H1 (cell line): ENCODE measurements at regions not wholly inside any gene's neighbourhood (a gene's known extent, or its start where the extent isn't known, plus 50 kb on each side); places are given as distances from the start of the nearest gene placed in this dataset.

Source experiments
- ASH2L ChIP-seq: fragments of 200-600, 300-600 bp; sonication (generic); IDR thresholded peaks from one replicate; pipeline ENCODE4 v1.7.1; 2017; ENCODE audit warnings: low read length
- MAX ChIP-seq: IDR thresholded peaks from 2 replicates; pipeline ENCODE4 v1.6.1; 2012; ENCODE audit warnings: inconsistent platforms
- SP4 ChIP-seq: IDR thresholded peaks from 2 replicates; pipeline ENCODE4 v1.6.1; 2012; ENCODE audit warnings: low read length, inconsistent platforms
- SRF ChIP-seq: IDR thresholded peaks from 2 replicates; pipeline ENCODE4 v1.6.1; 2011; ENCODE audit warnings: mild to moderate bottlenecking, low read depth, low read length, moderate library complexity
- USF2 ChIP-seq: IDR thresholded peaks from 2 replicates; pipeline ENCODE4 v1.6.1; 2011; ENCODE audit warnings: low read length, improper control_type of control experiment
- TF ChIP-seq, protein P1 (sequence below): fragments of 300-600 bp; sonication (generic); IDR thresholded peaks from 2 replicates; pipeline ENCODE4 v1.7.1; 2012; ENCODE audit warnings: low read length, moderate library complexity, mild to moderate bottlenecking, inconsistent platforms; ENCODE audit not compliant: insufficient replicate concordance

DNA sequence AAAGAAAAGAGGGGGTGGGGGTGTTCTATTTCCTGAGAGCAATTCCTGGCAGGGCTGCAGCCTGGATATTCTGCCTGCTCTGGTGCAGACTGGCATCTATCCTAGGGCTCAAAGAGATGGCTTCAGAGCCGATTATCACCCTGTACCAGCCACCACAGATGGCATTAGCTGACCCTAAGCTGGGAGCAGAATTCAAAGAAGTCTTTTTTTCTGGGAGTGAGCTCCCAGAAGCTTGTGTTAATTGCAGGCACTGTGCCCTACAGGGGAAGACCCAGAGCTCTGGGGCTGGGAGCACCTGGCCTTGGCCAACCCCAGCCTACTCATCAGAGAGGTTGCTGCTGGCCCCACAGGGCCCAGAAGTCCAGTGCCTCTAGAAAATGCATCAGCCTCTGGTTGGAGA lies 85.9 kb downstream of the PXDC1 start (continued):
- TF ChIP-seq, protein P1, sequence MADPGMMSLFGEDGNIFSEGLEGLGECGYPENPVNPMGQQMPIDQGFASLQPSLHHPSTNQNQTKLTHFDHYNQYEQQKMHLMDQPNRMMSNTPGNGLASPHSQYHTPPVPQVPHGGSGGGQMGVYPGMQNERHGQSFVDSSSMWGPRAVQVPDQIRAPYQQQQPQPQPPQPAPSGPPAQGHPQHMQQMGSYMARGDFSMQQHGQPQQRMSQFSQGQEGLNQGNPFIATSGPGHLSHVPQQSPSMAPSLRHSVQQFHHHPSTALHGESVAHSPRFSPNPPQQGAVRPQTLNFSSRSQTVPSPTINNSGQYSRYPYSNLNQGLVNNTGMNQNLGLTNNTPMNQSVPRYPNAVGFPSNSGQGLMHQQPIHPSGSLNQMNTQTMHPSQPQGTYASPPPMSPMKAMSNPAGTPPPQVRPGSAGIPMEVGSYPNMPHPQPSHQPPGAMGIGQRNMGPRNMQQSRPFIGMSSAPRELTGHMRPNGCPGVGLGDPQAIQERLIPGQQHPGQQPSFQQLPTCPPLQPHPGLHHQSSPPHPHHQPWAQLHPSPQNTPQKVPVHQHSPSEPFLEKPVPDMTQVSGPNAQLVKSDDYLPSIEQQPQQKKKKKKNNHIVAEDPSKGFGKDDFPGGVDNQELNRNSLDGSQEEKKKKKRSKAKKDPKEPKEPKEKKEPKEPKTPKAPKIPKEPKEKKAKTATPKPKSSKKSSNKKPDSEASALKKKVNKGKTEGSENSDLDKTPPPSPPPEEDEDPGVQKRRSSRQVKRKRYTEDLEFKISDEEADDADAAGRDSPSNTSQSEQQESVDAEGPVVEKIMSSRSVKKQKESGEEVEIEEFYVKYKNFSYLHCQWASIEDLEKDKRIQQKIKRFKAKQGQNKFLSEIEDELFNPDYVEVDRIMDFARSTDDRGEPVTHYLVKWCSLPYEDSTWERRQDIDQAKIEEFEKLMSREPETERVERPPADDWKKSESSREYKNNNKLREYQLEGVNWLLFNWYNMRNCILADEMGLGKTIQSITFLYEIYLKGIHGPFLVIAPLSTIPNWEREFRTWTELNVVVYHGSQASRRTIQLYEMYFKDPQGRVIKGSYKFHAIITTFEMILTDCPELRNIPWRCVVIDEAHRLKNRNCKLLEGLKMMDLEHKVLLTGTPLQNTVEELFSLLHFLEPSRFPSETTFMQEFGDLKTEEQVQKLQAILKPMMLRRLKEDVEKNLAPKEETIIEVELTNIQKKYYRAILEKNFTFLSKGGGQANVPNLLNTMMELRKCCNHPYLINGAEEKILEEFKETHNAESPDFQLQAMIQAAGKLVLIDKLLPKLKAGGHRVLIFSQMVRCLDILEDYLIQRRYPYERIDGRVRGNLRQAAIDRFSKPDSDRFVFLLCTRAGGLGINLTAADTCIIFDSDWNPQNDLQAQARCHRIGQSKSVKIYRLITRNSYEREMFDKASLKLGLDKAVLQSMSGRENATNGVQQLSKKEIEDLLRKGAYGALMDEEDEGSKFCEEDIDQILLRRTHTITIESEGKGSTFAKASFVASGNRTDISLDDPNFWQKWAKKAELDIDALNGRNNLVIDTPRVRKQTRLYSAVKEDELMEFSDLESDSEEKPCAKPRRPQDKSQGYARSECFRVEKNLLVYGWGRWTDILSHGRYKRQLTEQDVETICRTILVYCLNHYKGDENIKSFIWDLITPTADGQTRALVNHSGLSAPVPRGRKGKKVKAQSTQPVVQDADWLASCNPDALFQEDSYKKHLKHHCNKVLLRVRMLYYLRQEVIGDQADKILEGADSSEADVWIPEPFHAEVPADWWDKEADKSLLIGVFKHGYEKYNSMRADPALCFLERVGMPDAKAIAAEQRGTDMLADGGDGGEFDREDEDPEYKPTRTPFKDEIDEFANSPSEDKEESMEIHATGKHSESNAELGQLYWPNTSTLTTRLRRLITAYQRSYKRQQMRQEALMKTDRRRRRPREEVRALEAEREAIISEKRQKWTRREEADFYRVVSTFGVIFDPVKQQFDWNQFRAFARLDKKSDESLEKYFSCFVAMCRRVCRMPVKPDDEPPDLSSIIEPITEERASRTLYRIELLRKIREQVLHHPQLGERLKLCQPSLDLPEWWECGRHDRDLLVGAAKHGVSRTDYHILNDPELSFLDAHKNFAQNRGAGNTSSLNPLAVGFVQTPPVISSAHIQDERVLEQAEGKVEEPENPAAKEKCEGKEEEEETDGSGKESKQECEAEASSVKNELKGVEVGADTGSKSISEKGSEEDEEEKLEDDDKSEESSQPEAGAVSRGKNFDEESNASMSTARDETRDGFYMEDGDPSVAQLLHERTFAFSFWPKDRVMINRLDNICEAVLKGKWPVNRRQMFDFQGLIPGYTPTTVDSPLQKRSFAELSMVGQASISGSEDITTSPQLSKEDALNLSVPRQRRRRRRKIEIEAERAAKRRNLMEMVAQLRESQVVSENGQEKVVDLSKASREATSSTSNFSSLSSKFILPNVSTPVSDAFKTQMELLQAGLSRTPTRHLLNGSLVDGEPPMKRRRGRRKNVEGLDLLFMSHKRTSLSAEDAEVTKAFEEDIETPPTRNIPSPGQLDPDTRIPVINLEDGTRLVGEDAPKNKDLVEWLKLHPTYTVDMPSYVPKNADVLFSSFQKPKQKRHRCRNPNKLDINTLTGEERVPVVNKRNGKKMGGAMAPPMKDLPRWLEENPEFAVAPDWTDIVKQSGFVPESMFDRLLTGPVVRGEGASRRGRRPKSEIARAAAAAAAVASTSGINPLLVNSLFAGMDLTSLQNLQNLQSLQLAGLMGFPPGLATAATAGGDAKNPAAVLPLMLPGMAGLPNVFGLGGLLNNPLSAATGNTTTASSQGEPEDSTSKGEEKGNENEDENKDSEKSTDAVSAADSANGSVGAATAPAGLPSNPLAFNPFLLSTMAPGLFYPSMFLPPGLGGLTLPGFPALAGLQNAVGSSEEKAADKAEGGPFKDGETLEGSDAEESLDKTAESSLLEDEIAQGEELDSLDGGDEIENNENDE: no peak
- TF ChIP-seq ASH2L (no peak), MAX (no peak), SRF (no peak), USF2 (no peak), SP4 (no peak)
